Esophagus muscularis mucosa (tissue), 3 donors: ENCODE measurements at regions not wholly inside any gene's neighbourhood (a gene's known extent, or its start where the extent isn't known, plus 50 kb on each side); places are given as distances from the start of the nearest gene placed in this dataset.

Source experiments
- CTCF ChIP-seq, 3 experiments: fragments of 200-600 bp in 2 of 3; fragments of 450-650 bp in 1 of 3; sonication (generic) in 2 of 3; IDR thresholded peaks; one replicate each; pipeline ENCODE4 v1.5.1; 2017 to 2019; ENCODE audit warnings: antibody characterized with exemption in 3 of 3, mild to moderate bottlenecking in 2 of 3, moderate library complexity in 1 of 3
- POLR2A ChIP-seq: fragments of 450-650 bp; IDR thresholded peaks from one replicate; pipeline ENCODE4 v1.6.1; 2017; ENCODE audit warnings: antibody characterized with exemption, moderate library complexity, mild to moderate bottlenecking, low read depth
- POLR2AphosphoS5 ChIP-seq, 2 donors: sonication (generic); formaldehyde crosslinking; IDR thresholded peaks; one replicate each; pipeline ENCODE4 v1.6.1; 2017; ENCODE audit warnings: antibody characterized with exemption in 2 of 2

GRCh38 chr2:125373293-125373692 is 1282.7 kb upstream of the GYPC start:
- TF ChIP-seq CTCF (IDR thresholded peaks at IDR 0.05) = no peak
- no peak for TF ChIP-seq POLR2A
- no peak for TF ChIP-seq POLR2AphosphoS5 (IDR thresholded peaks at IDR 0.05)
